NCI-H2171 treated with DMSO at 0.1 percent for 48 hours (cell line): ENCODE measurements at regions not wholly inside any gene's neighbourhood (a gene's known extent, or its start where the extent isn't known, plus 50 kb on each side); places are given as distances from the start of the nearest gene placed in this dataset.
"Not testable (repeated sequence)": the region's sequence is repeated elsewhere in the genome, so short reads cannot be mapped to it uniquely, and the experiment has no call there.

Experiments
- DNase-seq: peaks from one replicate; lab custom pipeline; 2025; lab: John Stamatoyannopoulos, UW

GRCh38 chr11:29249713-29250112 lies 767.1 kb downstream of the KCNA4 start:
- no peak for DNase-seq

- DNase-seq = no peak
Measured at GRCh38 chr11:29244355-29244754, 772.5 kb downstream of the KCNA4 start.

- DNase-seq = no peak
Measured at GRCh38 chr11:29243616-29244015, 773.2 kb downstream of the KCNA4 start.

- no peak for DNase-seq
Measured at GRCh38 chr11:29231991-29232390, 784.8 kb downstream of the KCNA4 start.

GRCh38 chr11:29231586-29231985 lies 785.2 kb downstream of the KCNA4 start:
- DNase-seq = no peak

GRCh38 chr11:29227811-29228210 lies 789.0 kb downstream of the KCNA4 start:
- peak; percentile 89 for DNase-seq

- DNase-seq = no peak
Measured at GRCh38 chr11:29224739-29225384, 792.0 kb downstream of the KCNA4 start.

GRCh38 chr11:29219531-29219930 lies 797.3 kb downstream of the KCNA4 start:
- DNase-seq = not testable (repeated sequence)

- no peak for DNase-seq
Measured at GRCh38 chr11:29217901-29218300, 798.9 kb downstream of the KCNA4 start.

- no peak for DNase-seq
Measured at GRCh38 chr11:29214833-29215232, 802.0 kb downstream of the KCNA4 start.

- no peak for DNase-seq
Measured at GRCh38 chr11:29211202-29211601, 805.6 kb downstream of the KCNA4 start.

GRCh38 chr11:29210426-29210825 lies 806.4 kb downstream of the KCNA4 start:
- DNase-seq = no peak

- no peak for DNase-seq
Measured at GRCh38 chr11:29208117-29208516, 808.7 kb downstream of the KCNA4 start.

GRCh38 chr11:29200791-29201562 lies 815.9 kb downstream of the KCNA4 start:
- DNase-seq = peak; percentile 54

- no peak for DNase-seq
Measured at GRCh38 chr11:29190313-29190712, 826.5 kb downstream of the KCNA4 start.

GRCh38 chr11:29187215-29187614 lies 829.6 kb downstream of the KCNA4 start:
- DNase-seq = no peak

- DNase-seq = no peak
Measured at GRCh38 chr11:29184939-29185890, 831.6 kb downstream of the KCNA4 start.

- DNase-seq = no peak
Measured at GRCh38 chr11:29183301-29183700, 833.5 kb downstream of the KCNA4 start.

- DNase-seq = no peak
Measured at GRCh38 chr11:29173660-29174062, 843.2 kb downstream of the KCNA4 start.

- no peak for DNase-seq
Measured at GRCh38 chr11:29171360-29171950, 845.4 kb downstream of the KCNA4 start.

- peak; percentile 73 for DNase-seq
Measured at GRCh38 chr11:29166306-29166705, 850.5 kb downstream of the KCNA4 start.

- DNase-seq = no peak
Measured at GRCh38 chr11:29163231-29163630, 853.6 kb downstream of the KCNA4 start.
